Astrocyte (in vitro differentiated cells and primary cell): ENCODE measurements at regions not wholly inside any gene's neighbourhood (a gene's known extent, or its start where the extent isn't known, plus 50 kb on each side); places are given as distances from the start of the nearest gene placed in this dataset.

Source experiments
- DNase-seq: peaks from one replicate; pipeline ENCODE4 v3.0.0-alpha.2; 2010; ENCODE audit warnings: low read depth
- FAIRE-seq: peaks from 2 replicates; lab custom pipeline; 2011; peaks lifted over from hg19 to GRCh38; lab: Jason Lieb, UNC
- H2AFZ ChIP-seq: 2 replicates; pipeline ENCODE4 v1.6.0; 2012; ENCODE audit warnings: low read depth, low read length, inconsistent platforms
- H3K27ac ChIP-seq: 2 replicates; pipeline ENCODE4 v1.5.1; 2011; ENCODE audit warnings: low read depth, low read length, inconsistent platforms
- H3K27me3 ChIP-seq: 2 replicates; pipeline ENCODE4 v1.6.0; 2011; ENCODE audit warnings: low read length, inconsistent platforms; ENCODE audit not compliant: insufficient read depth
- H3K36me3 ChIP-seq: 2 replicates; pipeline ENCODE4 v1.5.1; 2011; ENCODE audit warnings: low read length, inconsistent platforms; ENCODE audit not compliant: insufficient read depth
- H3K4me1 ChIP-seq: 2 replicates; pipeline ENCODE4 v1.5.1; 2011; ENCODE audit warnings: low read length, inconsistent platforms; ENCODE audit not compliant: insufficient read depth
- H3K4me2 ChIP-seq: 2 replicates; pipeline ENCODE4 v1.6.0; 2012; ENCODE audit warnings: low read length, inconsistent platforms
- H3K4me3 ChIP-seq: 2 replicates; pipeline ENCODE4 v1.5.1; 2011; ENCODE audit warnings: low read depth, mild to moderate bottlenecking, low read length, inconsistent platforms; ENCODE audit not compliant: insufficient read depth
- H3K79me2 ChIP-seq: 2 replicates; pipeline ENCODE4 v1.6.0; 2012; ENCODE audit warnings: mild to moderate bottlenecking, low read length, inconsistent platforms; ENCODE audit not compliant: insufficient read depth
- H3K9ac ChIP-seq: 2 replicates; pipeline ENCODE4 v1.6.0; 2012; ENCODE audit warnings: mild to moderate bottlenecking, low read length, inconsistent platforms
- H3K9me3 ChIP-seq: 2 replicates; pipeline ENCODE4 v1.5.1; 2012; ENCODE audit warnings: low read depth, mild to moderate bottlenecking, low read length, inconsistent platforms; ENCODE audit not compliant: insufficient read depth
- H4K20me1 ChIP-seq: 2 replicates; pipeline ENCODE4 v1.6.0; 2012; ENCODE audit warnings: low read length, inconsistent platforms; ENCODE audit not compliant: insufficient read depth
- H3K27ac Mint-ChIP-seq: one replicate; pipeline ENCODE4 v1.8.0; 2021; ENCODE audit warnings: mild to moderate bottlenecking, mixed read lengths; ENCODE audit not compliant: unreplicated experiment
- H3K27me3 Mint-ChIP-seq: one replicate; pipeline ENCODE4 v1.8.0; 2021; ENCODE audit warnings: low read depth, mixed read lengths; ENCODE audit not compliant: unreplicated experiment
- H3K36me3 Mint-ChIP-seq: one replicate; pipeline ENCODE4 v1.8.0; 2021; ENCODE audit warnings: low read depth, mixed read lengths; ENCODE audit not compliant: unreplicated experiment
- H3K4me1 Mint-ChIP-seq: one replicate; pipeline ENCODE4 v1.8.0; 2021; ENCODE audit warnings: low read depth, mixed read lengths; ENCODE audit not compliant: unreplicated experiment
- H3K4me3 Mint-ChIP-seq: one replicate; pipeline ENCODE4 v1.8.0; 2021; ENCODE audit warnings: mild to moderate bottlenecking, moderate library complexity, mixed read lengths; ENCODE audit not compliant: unreplicated experiment
- H3K9me3 Mint-ChIP-seq: one replicate; pipeline ENCODE4 v1.8.0; 2021; ENCODE audit warnings: mild to moderate bottlenecking, mixed read lengths; ENCODE audit not compliant: unreplicated experiment
- EZH2 ChIP-seq: IDR thresholded peaks from 2 replicates; pipeline ENCODE4 v1.6.1; 2012; ENCODE audit warnings: mild to moderate bottlenecking, low read length, inconsistent platforms; ENCODE audit not compliant: insufficient read depth
- TF ChIP-seq, protein P1 (sequence below): IDR thresholded peaks from 2 replicates; pipeline ENCODE4 v1.5.1; 2011; ENCODE audit warnings: low read depth, mild to moderate bottlenecking, inconsistent platforms, low read length, moderate library complexity; ENCODE audit not compliant: insufficient read depth

DNA sequence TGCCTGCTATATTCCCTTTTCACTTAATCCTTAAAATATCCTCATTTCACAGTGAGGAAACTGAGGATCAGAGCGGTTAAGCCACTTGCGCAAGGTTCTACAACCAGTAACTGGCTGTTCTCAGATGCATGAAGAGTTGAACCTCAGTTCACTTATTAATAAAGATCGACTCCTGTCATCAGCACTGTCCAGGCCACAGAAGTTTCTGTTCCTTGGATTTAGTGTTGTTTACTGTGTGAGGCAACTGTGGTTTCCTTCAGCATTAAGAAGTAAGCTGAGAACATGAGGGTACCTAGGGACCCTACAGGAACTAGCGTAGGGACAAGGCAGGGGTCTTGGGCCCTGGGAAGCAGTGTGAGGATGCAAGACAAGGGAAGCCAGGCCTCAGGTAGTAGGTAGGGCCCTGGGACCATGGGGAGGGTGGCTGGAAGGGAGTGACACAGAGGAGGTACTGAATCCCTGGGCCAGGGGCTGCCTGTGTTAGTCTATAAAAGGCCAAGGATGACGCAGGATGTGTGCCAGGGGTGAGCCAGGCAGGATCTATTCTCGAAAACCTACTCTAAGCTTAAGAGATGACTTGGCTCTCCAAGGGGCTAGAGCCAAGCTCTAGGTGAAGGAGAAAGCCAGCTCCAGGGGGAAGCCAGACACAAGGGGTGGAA is 181.2 kb upstream of the CSF3R start:
- Histone ChIP-seq H3K27ac (no peak overlapping the region), H3K4me3 (no peak overlapping the region), H3K9me3 (no peaks in the 10 kb centered on the region), H3K79me2 (no peaks in the 10 kb centered on the region), H2AFZ (no peak overlapping the region), H3K9ac (no peak overlapping the region), H3K4me1 (no peaks in the 10 kb centered on the region), H3K36me3 (no peaks in the 10 kb centered on the region), H3K27me3 (no peaks in the 10 kb centered on the region), H4K20me1 (no peaks in the 10 kb centered on the region), H3K4me2 (no peak overlapping the region)
- H3K27me3 Mint-ChIP-seq = peaks cover 59% of the 10 kb centered on the region
- TF ChIP-seq, protein P1, sequence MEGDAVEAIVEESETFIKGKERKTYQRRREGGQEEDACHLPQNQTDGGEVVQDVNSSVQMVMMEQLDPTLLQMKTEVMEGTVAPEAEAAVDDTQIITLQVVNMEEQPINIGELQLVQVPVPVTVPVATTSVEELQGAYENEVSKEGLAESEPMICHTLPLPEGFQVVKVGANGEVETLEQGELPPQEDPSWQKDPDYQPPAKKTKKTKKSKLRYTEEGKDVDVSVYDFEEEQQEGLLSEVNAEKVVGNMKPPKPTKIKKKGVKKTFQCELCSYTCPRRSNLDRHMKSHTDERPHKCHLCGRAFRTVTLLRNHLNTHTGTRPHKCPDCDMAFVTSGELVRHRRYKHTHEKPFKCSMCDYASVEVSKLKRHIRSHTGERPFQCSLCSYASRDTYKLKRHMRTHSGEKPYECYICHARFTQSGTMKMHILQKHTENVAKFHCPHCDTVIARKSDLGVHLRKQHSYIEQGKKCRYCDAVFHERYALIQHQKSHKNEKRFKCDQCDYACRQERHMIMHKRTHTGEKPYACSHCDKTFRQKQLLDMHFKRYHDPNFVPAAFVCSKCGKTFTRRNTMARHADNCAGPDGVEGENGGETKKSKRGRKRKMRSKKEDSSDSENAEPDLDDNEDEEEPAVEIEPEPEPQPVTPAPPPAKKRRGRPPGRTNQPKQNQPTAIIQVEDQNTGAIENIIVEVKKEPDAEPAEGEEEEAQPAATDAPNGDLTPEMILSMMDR = no peak
- no peak for TF ChIP-seq EZH2
- H3K27ac Mint-ChIP-seq = no peak overlapping the region
- peaks cover 3% of the 10 kb centered on the region for H3K9me3 Mint-ChIP-seq
- DNase-seq = no peak
- peaks cover 3% of the 10 kb centered on the region for H3K4me1 Mint-ChIP-seq
- H3K4me3 Mint-ChIP-seq = no peak overlapping the region
- H3K36me3 Mint-ChIP-seq = no peaks in the 10 kb centered on the region
- no peak for FAIRE-seq

DNA sequence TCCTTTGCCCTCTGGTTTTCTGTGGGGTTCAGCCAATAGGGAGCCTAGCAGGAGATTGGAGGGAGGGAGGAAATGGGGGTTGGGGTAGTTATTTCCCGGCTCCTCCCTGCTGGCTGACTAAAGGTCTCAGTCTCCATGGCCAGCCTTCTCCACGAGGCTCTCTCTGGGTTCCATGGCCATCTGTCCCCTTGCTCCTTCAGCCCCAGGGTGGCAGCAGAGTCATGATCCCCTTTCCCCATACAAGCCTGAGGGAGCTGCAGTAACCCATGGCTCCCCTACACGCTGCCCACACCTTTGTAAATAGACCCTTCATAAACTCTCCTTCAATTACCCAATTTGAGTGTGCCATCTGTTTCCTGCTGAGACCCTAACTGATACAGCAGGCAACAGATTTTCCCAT is 176.1 kb upstream of the CSF3R start:
- Histone ChIP-seq H3K9me3 (no peaks in the 10 kb centered on the region), H3K27ac (no peak overlapping the region), H3K27me3 (peaks cover 2% of the 10 kb centered on the region), H3K4me2 (no peak overlapping the region), H3K4me3 (no peak overlapping the region), H2AFZ (no peak overlapping the region), H4K20me1 (no peaks in the 10 kb centered on the region), H3K9ac (no peak overlapping the region), H3K36me3 (no peaks in the 10 kb centered on the region), H3K79me2 (no peaks in the 10 kb centered on the region), H3K4me1 (no peaks in the 10 kb centered on the region)
- DNase-seq = no peak
- H3K4me1 Mint-ChIP-seq = peaks cover 3% of the 10 kb centered on the region
- H3K27ac Mint-ChIP-seq = no peak overlapping the region
- H3K27me3 Mint-ChIP-seq = peaks cover 57% of the 10 kb centered on the region
- H3K9me3 Mint-ChIP-seq = peaks cover 3% of the 10 kb centered on the region
- TF ChIP-seq, protein P1 = no peak
- TF ChIP-seq EZH2 = no peak
- no peak overlapping the region for H3K4me3 Mint-ChIP-seq
- no peaks in the 10 kb centered on the region for H3K36me3 Mint-ChIP-seq
- FAIRE-seq = no peak

DNA sequence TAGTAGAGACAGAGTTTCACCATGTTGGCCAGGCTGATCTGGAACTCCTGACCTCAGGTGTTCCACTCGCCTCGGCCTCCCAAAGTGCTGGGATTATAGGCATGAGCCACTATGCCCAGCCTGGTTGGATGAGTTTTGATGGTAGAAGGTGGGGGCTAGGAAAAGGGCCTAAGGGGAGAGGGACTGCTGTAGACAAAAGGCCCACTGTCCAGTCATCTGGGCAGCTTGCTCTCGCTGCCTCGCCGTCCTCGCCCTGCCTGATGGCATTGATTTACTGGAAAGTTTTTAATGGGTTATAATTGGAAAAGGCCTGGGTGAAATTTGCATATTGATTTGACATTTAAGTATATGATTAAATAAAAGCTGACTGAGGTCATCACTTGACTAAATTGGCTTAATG is 175.1 kb upstream of the CSF3R start:
- peaks cover 3% of the 10 kb centered on the region for H3K4me1 Mint-ChIP-seq
- H3K4me3 ChIP-seq = no peak overlapping the region
- H2AFZ ChIP-seq = no peak overlapping the region
- H3K9ac ChIP-seq = no peak overlapping the region
- H3K27ac Mint-ChIP-seq = no peak overlapping the region
- H3K79me2 ChIP-seq = no peaks in the 10 kb centered on the region
- no peaks in the 10 kb centered on the region for H3K9me3 ChIP-seq
- H3K36me3 ChIP-seq = no peaks in the 10 kb centered on the region
- H3K27me3 Mint-ChIP-seq = peaks cover 63% of the 10 kb centered on the region
- H3K4me3 Mint-ChIP-seq = no peak overlapping the region
- H3K4me1 ChIP-seq = no peaks in the 10 kb centered on the region
- no peaks in the 10 kb centered on the region for H3K36me3 Mint-ChIP-seq
- no peak for DNase-seq
- peaks cover 2% of the 10 kb centered on the region for H3K27me3 ChIP-seq
- H3K9me3 Mint-ChIP-seq = peaks cover 3% of the 10 kb centered on the region
- no peak overlapping the region for H3K27ac ChIP-seq
- TF ChIP-seq, protein P1 = no peak
- no peak for TF ChIP-seq EZH2
- H4K20me1 ChIP-seq = no peaks in the 10 kb centered on the region
- FAIRE-seq = no peak
- H3K4me2 ChIP-seq = no peak overlapping the region
